ENCODE measurements at regions not wholly inside any gene's neighbourhood (a gene's known extent, or its start where the extent isn't known, plus 50 kb on each side); places are given as distances from the start of the nearest gene placed in this dataset.

DNA sequence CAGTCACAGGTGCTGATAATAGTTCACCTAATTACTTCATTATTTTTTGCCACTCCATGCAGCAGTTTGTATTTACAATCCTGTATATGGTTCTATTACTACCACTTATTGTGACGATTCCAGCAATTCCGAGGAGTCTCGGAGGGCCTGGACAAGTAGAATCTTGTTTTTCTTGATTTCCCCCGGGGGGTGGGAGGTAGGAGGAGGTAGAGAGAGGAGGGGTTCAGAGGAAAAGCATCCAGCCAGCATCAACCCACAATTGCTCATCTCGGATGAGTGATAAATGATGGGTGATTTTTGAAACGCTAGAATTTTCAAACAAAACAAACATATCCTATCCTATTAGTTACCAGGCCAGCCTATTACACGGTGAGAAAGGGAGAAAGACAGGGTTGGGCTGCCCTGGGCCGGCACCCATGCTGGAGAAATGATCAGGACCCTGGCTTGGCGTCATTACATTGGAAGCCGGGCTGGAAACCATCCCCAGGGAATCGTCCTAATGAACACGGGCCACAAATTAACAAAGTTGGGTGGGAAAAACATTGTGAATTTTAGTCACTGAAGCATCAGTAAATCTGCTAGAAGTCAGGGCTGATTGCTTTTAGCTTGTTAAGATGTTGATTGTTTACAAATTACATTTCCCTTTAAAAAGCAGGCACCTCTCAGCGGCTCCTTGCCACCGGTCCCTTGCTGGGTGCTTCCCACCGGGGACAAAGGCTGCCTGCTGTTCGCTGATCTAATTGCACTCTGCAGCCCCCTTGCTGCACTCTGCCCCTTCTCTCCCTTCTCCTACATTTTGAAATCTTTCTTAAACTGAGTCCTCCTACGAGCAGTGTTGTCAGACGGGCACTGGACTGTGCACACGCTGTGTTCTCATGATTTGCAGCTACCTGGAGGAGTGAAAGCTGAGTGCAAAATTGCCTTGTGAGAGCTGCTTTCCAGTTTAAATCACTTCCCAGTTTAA lies 95.5 kb downstream of the FAM204A start:
- Histone ChIP-seq H3K4me1 (ENCODE audit: control insufficient read depth, insufficient read depth, low read length, poor library complexity, severe bottlenecking) (no peaks in the 10 kb centered on the region), H3K36me3 (ENCODE audit: control insufficient read depth, insufficient read depth, low read length) (no peaks in the 10 kb centered on the region), H3K4me3 (ENCODE audit: extremely low read depth, insufficient read depth, low read length, poor library complexity, severe bottlenecking) (no peak overlapping the region), H3K9me3 (ENCODE audit: control insufficient read depth, low read length) (no peaks in the 10 kb centered on the region), H3K27ac (ENCODE audit: low read depth, low read length, severe bottlenecking) (no peak overlapping the region)
- 2 to 5% methylated on average over 9 to 12 of the region's 19 CpGs for WGBS, 2 experiments (ENCODE audit: insufficient coverage in 2 of 2)

DNA sequence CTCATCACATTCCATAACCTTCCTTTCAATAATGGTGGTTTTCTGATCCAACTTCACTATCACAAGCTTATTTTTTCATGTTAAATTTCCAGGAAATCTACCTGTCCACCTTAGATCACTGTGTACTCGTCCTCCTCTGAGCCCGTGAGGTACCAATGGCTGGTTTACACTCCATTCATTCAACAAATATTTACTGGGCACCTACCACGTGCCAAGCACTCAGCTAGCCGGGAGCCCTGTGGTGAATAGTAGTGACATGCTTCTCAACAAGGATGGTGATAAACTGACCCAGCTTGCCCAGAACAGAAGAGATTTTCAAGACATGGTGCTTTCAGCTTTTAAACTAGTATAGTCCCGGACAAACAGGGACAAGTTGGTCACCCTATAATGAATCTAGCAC lies 98.2 kb downstream of the FAM204A start:
- no peaks in the 10 kb centered on the region for H3K36me3 ChIP-seq (ENCODE audit: control insufficient read depth, insufficient read depth, low read length)
- WGBS, 2 experiments (ENCODE audit: insufficient coverage in 2 of 2): 81 to 100% methylated on average over 2 to 4 of the region's 5 CpGs
- no peak overlapping the region for H3K27ac ChIP-seq (ENCODE audit: low read depth, low read length, severe bottlenecking)
- no peaks in the 10 kb centered on the region for H3K4me1 ChIP-seq (ENCODE audit: control insufficient read depth, insufficient read depth, low read length, poor library complexity, severe bottlenecking)
- no peaks in the 10 kb centered on the region for H3K9me3 ChIP-seq (ENCODE audit: control insufficient read depth, low read length)
- H3K4me3 ChIP-seq (ENCODE audit: extremely low read depth, insufficient read depth, low read length, poor library complexity, severe bottlenecking): no peak overlapping the region

DNA sequence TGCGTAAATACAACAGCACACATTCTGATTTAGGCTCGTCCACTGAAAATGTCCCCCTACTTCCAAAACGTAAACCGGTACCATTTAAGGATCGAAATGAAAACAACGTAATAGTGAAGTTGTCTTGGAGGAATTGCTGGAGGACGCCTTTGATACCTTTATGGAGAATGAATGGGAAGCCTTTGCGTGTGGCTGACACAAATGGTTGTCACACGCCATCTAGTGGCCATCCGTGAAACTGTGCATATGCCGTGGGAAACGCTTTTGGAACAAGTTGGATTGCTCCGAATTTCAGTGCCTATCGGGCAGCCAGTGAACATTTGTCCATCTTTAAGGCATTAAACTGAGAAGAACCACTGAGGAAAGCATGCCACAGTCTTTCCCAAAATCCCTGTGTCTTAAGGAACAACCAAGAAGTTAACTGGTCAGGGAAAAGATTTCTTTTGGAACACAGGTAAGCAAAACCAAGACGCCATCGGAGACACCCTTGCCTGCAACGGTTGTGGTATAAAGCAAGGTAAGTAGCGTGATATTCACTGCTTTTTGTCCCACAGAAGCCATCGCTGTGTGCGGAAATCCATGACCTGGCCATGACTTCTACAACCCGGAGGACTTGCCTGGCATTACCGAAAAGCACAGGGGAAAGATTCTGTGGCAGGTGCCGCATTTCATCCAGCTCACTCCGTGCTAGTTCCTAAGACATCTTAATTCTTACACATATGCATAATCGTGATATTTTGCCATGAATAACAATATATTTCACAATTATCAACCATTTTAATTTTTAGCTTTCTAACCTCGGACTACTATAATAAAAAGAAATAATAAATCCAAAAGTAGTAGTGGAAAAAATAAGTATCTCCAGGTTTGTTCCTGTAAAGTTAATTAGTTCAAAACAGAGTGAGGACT lies 100.6 kb downstream of the FAM204A start:
- no peaks in the 10 kb centered on the region for H3K9me3 ChIP-seq (ENCODE audit: control insufficient read depth, low read length)
- no peaks in the 10 kb centered on the region for H3K36me3 ChIP-seq (ENCODE audit: control insufficient read depth, insufficient read depth, low read length)
- H3K4me3 ChIP-seq (ENCODE audit: extremely low read depth, insufficient read depth, low read length, poor library complexity, severe bottlenecking): no peak overlapping the region
- 28 to 37% methylated on average over 18 of the region's 26 CpGs for WGBS, 2 experiments (ENCODE audit: insufficient coverage in 2 of 2)
- no peak overlapping the region for H3K27ac ChIP-seq (ENCODE audit: low read depth, low read length, severe bottlenecking)
- no peaks in the 10 kb centered on the region for H3K4me1 ChIP-seq (ENCODE audit: control insufficient read depth, insufficient read depth, low read length, poor library complexity, severe bottlenecking)

GRCh38 chr10:118239236-118239630 lies 102.9 kb downstream of the FAM204A start:
- Histone ChIP-seq H3K4me1 (ENCODE audit: control insufficient read depth, insufficient read depth, low read length, poor library complexity, severe bottlenecking) (no peaks in the 10 kb centered on the region), H3K27ac (ENCODE audit: low read depth, low read length, severe bottlenecking) (no peak overlapping the region), H3K9me3 (ENCODE audit: control insufficient read depth, low read length) (no peaks in the 10 kb centered on the region), H3K4me3 (ENCODE audit: extremely low read depth, insufficient read depth, low read length, poor library complexity, severe bottlenecking) (no peak overlapping the region), H3K36me3 (ENCODE audit: control insufficient read depth, insufficient read depth, low read length) (no peaks in the 10 kb centered on the region)
- no CpG with 5 or more reads among the region's 1 CpG for WGBS, 2 experiments (ENCODE audit: insufficient coverage in 2 of 2)

DNA sequence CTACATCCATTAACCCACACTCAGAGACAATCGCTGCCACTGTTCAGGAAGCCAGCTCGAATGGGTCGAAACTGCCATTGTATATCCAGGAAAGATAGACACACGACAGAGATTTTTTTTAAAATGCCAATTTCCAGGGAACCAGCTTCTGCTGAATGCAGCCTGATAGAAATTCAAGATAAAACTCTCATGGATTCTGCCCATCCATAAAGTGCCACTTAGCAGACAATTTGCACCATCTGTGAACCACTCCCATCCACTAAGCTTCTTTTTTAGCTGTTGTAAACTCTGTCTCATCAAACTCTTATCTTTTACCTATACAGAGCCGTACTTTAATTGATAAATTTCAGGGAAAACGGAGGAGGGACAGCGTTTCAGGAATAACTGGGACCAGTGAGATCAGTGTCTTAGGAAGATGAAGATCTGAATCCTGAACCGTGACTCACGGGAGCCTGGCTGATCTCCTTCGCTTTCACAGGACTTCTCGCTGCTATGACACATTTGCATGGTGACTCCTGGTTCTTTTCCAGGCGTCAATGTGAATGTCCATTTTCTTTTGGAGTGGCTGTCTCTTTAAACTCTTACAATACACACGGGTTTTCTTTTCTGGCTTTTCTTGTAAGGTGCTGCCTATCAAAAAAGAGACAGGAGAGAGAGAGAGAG lies 103.4 kb downstream of the FAM204A start:
- H3K4me1 ChIP-seq (ENCODE audit: control insufficient read depth, insufficient read depth, low read length, poor library complexity, severe bottlenecking): no peaks in the 10 kb centered on the region
- 66 to 76% methylated on average over 8 to 10 of the region's 13 CpGs for WGBS, 2 experiments (ENCODE audit: insufficient coverage in 2 of 2)

DNA sequence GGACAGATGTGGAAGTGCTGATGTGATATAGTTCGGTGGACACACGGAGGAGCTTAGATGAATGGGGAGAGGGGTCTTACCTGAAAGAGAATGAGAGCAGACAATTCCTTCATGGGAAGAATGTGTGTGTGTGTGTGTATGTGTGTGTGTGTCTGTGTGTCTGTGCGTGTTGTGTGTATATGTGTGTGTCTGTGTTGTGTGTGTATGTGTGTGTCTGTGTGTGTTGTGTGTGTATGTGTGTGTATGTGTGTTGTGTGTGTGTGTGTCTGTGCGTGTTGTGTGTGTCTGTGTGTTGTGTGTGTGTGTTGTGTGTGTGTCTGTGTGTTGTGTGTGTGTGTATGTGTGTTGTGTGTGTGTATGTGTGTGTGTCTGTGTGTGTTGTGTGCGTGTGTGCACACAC lies 104.2 kb downstream of the FAM204A start:
- no peak overlapping the region for H3K4me3 ChIP-seq (ENCODE audit: extremely low read depth, insufficient read depth, low read length, poor library complexity, severe bottlenecking)
- 80 to 81% methylated on average over 4 to 5 of the region's 5 CpGs for WGBS, 2 experiments (ENCODE audit: insufficient coverage in 2 of 2)
- H3K27ac ChIP-seq (ENCODE audit: low read depth, low read length, severe bottlenecking): no peak overlapping the region

More for the DNA sequence above, 103.4 kb downstream of the FAM204A start:
- Histone ChIP-seq H3K36me3 (ENCODE audit: control insufficient read depth, insufficient read depth, low read length) (no peaks in the 10 kb centered on the region), H3K27ac (ENCODE audit: low read depth, low read length, severe bottlenecking) (no peak overlapping the region), H3K9me3 (ENCODE audit: control insufficient read depth, low read length) (no peaks in the 10 kb centered on the region), H3K4me3 (ENCODE audit: extremely low read depth, insufficient read depth, low read length, poor library complexity, severe bottlenecking) (no peak overlapping the region)

DNA sequence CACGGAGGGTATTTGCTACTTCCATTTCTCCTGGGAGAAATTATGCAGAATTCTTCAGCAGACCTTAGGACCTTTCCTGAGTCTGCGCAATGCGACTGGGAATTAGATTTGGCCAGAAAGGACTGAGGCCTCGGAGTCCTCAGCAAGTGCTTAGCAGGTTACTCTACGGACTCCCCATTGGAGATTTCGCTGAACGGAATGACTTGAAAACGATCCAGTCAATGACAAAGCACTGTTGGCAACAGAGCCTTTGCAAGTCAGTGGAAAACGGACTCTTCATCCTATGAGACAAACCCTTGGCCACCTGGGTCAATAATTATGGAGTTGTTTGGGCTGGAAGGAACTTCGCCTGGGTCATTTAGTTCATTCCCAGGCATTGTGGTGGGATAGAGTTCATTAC lies 107.4 kb downstream of the FAM204A start:
- Histone ChIP-seq H3K4me3 (ENCODE audit: extremely low read depth, insufficient read depth, low read length, poor library complexity, severe bottlenecking) (no peak overlapping the region), H3K4me1 (ENCODE audit: control insufficient read depth, insufficient read depth, low read length, poor library complexity, severe bottlenecking) (no peaks in the 10 kb centered on the region), H3K9me3 (ENCODE audit: control insufficient read depth, low read length) (no peaks in the 10 kb centered on the region), H3K27ac (ENCODE audit: low read depth, low read length, severe bottlenecking) (no peak overlapping the region), H3K36me3 (ENCODE audit: control insufficient read depth, insufficient read depth, low read length) (no peaks in the 10 kb centered on the region)
- WGBS, 2 experiments (ENCODE audit: insufficient coverage in 2 of 2): 87 to 93% methylated on average over 9 of the region's 10 CpGs

More for the DNA sequence above, 104.2 kb downstream of the FAM204A start:
- no peaks in the 10 kb centered on the region for H3K36me3 ChIP-seq (ENCODE audit: control insufficient read depth, insufficient read depth, low read length)
- H3K4me1 ChIP-seq (ENCODE audit: control insufficient read depth, insufficient read depth, low read length, poor library complexity, severe bottlenecking): no peaks in the 10 kb centered on the region
- no peaks in the 10 kb centered on the region for H3K9me3 ChIP-seq (ENCODE audit: control insufficient read depth, low read length)

GRCh38 chr10:118220346-118220850 lies 121.7 kb downstream of the FAM204A start:
- no peak overlapping the region for H3K27ac ChIP-seq (ENCODE audit: low read depth, low read length, severe bottlenecking)
- H3K9me3 ChIP-seq (ENCODE audit: control insufficient read depth, low read length): no peaks in the 10 kb centered on the region
- H3K4me3 ChIP-seq (ENCODE audit: extremely low read depth, insufficient read depth, low read length, poor library complexity, severe bottlenecking): no peak overlapping the region
- 100% methylated on average over 1 of the region's 2 CpGs; no CpG with 5 or more reads in 1 of the 2 experiments for WGBS, 2 experiments (ENCODE audit: insufficient coverage in 2 of 2)
- no peaks in the 10 kb centered on the region for H3K4me1 ChIP-seq (ENCODE audit: control insufficient read depth, insufficient read depth, low read length, poor library complexity, severe bottlenecking)
- no peaks in the 10 kb centered on the region for H3K36me3 ChIP-seq (ENCODE audit: control insufficient read depth, insufficient read depth, low read length)

- Histone ChIP-seq H3K9me3 (ENCODE audit: control insufficient read depth, low read length) (no peaks in the 10 kb centered on the region), H3K4me3 (ENCODE audit: extremely low read depth, insufficient read depth, low read length, poor library complexity, severe bottlenecking) (no peak overlapping the region), H3K4me1 (ENCODE audit: control insufficient read depth, insufficient read depth, low read length, poor library complexity, severe bottlenecking) (peaks cover 3% of the 10 kb centered on the region), H3K36me3 (ENCODE audit: control insufficient read depth, insufficient read depth, low read length) (no peaks in the 10 kb centered on the region), H3K27ac (ENCODE audit: low read depth, low read length, severe bottlenecking) (no peak overlapping the region)
- WGBS, 2 experiments (ENCODE audit: insufficient coverage in 2 of 2): 88 to 90% methylated on average over 3 to 4 of the region's 6 CpGs
Observed at GRCh38 chr10:118218562-118218961, 123.6 kb downstream of the FAM204A start.

DNA sequence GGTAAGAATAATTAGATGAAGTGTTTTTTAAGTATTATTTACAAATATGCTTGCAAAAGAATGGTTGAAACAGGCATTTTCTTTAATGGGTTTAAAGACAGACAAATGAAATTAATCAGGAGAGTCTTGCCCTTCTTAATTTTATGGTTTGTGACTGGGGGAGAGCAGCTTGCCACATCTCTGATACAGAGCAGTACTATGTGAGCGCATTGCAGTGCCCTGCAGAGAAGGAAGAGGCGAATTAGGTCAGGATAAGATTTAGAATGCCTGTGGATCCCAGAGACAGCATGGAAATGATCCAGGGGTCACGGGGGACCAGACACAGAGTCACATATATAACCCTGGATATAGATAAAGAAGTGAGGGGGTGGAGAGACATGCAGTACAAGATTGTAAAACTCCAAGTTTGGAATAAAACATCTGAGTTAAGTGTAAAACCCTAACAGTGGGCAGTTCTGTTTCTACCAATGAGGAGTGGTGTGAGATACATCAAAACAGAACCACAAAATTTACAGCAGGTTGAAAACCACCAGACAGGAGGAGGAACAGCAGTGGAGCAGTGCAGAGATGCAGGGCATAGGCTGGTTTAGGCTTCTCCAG lies 125.5 kb downstream of the FAM204A start:
- WGBS, 2 experiments (ENCODE audit: insufficient coverage in 2 of 2): 71 to 100% methylated on average over 2 to 3 of the region's 3 CpGs
- H3K4me1 ChIP-seq (ENCODE audit: control insufficient read depth, insufficient read depth, low read length, poor library complexity, severe bottlenecking): peaks cover 3% of the 10 kb centered on the region
- H3K4me3 ChIP-seq (ENCODE audit: extremely low read depth, insufficient read depth, low read length, poor library complexity, severe bottlenecking): no peak overlapping the region
- H3K9me3 ChIP-seq (ENCODE audit: control insufficient read depth, low read length): no peaks in the 10 kb centered on the region
- no peaks in the 10 kb centered on the region for H3K36me3 ChIP-seq (ENCODE audit: control insufficient read depth, insufficient read depth, low read length)
- peak overlapping the region; percentile 46 for H3K27ac ChIP-seq (ENCODE audit: low read depth, low read length, severe bottlenecking)
